ENCODE measurements at regions not wholly inside any gene's neighbourhood (a gene's known extent, or its start where the extent isn't known, plus 50 kb on each side); places are given as distances from the start of the nearest gene placed in this dataset.

- no peaks in the 10 kb centered on the region for H3K9me3 ChIP-seq
- TF ChIP-seq CTCF (IDR thresholded peaks at IDR 0.05): no peak
- H3K27ac ChIP-seq: no peak overlapping the region
- no peaks in the 10 kb centered on the region for H3K36me3 ChIP-seq
- H3K4me3 ChIP-seq: no peak overlapping the region
- DNase-seq (ENCODE audit: low spot score in 2 of 2): no peak
- H3K4me1 ChIP-seq: no peaks in the 10 kb centered on the region
- intact Hi-C loops (cut with DNase I): no loop called here
- H3K27me3 ChIP-seq: no peaks in the 10 kb centered on the region
Observed at GRCh38 chr16:13545271-13545670, 374.7 kb upstream of the ERCC4 start.

GRCh38 chr16:13550254-13550653 is 369.7 kb upstream of the ERCC4 start:
- Histone ChIP-seq H3K27me3 (no peaks in the 10 kb centered on the region), H3K9me3 (no peaks in the 10 kb centered on the region), H3K27ac (no peak overlapping the region), H3K36me3 (no peaks in the 10 kb centered on the region), H3K4me1 (no peaks in the 10 kb centered on the region), H3K4me3 (no peak overlapping the region)
- intact Hi-C loops (cut with DNase I): no loop called here
- no peak for TF ChIP-seq CTCF (IDR thresholded peaks at IDR 0.05)
- no peak for DNase-seq (ENCODE audit: low spot score in 2 of 2)

GRCh38 chr16:13552062-13552959 is 367.6 kb upstream of the ERCC4 start:
- no peaks in the 10 kb centered on the region for H3K27me3 ChIP-seq
- DNase-seq (ENCODE audit: low spot score in 2 of 2): no peak
- no peak overlapping the region for H3K27ac ChIP-seq
- intact Hi-C loops (cut with DNase I): no loop called here
- H3K36me3 ChIP-seq: no peaks in the 10 kb centered on the region
- H3K9me3 ChIP-seq: no peaks in the 10 kb centered on the region
- no peak overlapping the region for H3K4me3 ChIP-seq
- H3K4me1 ChIP-seq: no peaks in the 10 kb centered on the region
- TF ChIP-seq CTCF (IDR thresholded peaks at IDR 0.05): no peak

GRCh38 chr16:13552960-13553257 is 367.0 kb upstream of the ERCC4 start:
- H3K9me3 ChIP-seq: no peaks in the 10 kb centered on the region
- H3K36me3 ChIP-seq: no peaks in the 10 kb centered on the region
- TF ChIP-seq CTCF (IDR thresholded peaks at IDR 0.05): no peak
- H3K4me3 ChIP-seq: no peak overlapping the region
- DNase-seq (ENCODE audit: low spot score in 2 of 2): no peak
- intact Hi-C loops (cut with DNase I): no loop called here
- H3K27ac ChIP-seq: no peak overlapping the region
- no peaks in the 10 kb centered on the region for H3K27me3 ChIP-seq
- no peaks in the 10 kb centered on the region for H3K4me1 ChIP-seq

- intact Hi-C loops (cut with DNase I): no loop called here
- Histone ChIP-seq H3K36me3 (no peaks in the 10 kb centered on the region), H3K27me3 (no peaks in the 10 kb centered on the region), H3K9me3 (no peaks in the 10 kb centered on the region), H3K4me3 (no peak overlapping the region), H3K27ac (no peak overlapping the region), H3K4me1 (no peaks in the 10 kb centered on the region)
- DNase-seq (ENCODE audit: low spot score in 2 of 2): no peak
- no peak for TF ChIP-seq CTCF (IDR thresholded peaks at IDR 0.05)
Observed at GRCh38 chr16:13553453-13553985, 366.4 kb upstream of the ERCC4 start.

Data from ascending aorta (tissue), 2 donors.